ENCODE measurements at regions not wholly inside any gene's neighbourhood (a gene's known extent, or its start where the extent isn't known, plus 50 kb on each side); places are given as distances from the start of the nearest gene placed in this dataset.

- no peak for DNase-seq (ENCODE audit: insufficient read length, low spot score)
- no peak for FAIRE-seq
Measured at GRCh38 chr18:56108478-56109367, 520.7 kb upstream of the TCF4 start.

- no peak for DNase-seq (ENCODE audit: insufficient read length, low spot score)
- no peak for FAIRE-seq
Measured at GRCh38 chr18:56107821-56108477, 520.0 kb upstream of the TCF4 start.

DNA sequence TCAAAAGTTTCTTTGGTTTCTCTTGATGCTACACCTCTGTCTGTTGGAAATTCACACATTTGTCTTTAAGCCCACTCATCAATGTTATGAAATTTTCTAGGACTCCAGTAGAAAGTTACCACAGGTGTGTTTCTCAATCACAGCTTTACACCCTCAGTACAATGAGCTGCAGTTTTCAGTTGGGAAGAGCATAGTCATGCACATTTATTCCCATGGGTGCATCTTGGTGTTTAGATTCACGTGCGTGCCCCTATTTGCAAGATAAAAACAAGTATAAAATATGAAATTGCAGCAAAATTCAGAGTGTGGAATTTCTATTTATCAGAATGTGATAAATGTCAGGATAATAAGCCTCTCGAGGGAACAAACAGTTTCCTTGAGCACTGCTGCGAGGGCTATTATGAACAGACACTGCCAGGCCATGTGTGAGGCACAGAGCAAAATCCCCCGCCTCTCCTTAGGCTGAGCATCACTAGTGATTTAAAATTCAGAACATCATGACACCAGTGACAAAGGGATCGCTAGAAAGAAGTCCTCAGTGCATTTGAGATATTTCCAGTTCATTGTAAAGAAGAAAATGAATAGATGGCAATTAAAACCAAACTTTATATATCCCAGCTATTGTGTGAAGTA is 512.2 kb upstream of the TCF4 start:
- FAIRE-seq (no peak), DNase-seq (ENCODE audit: insufficient read length, low spot score) (no peak)

- no peak for DNase-seq (ENCODE audit: insufficient read length, low spot score)
- no peak for FAIRE-seq
Measured at GRCh38 chr18:56097621-56098020, 509.6 kb upstream of the TCF4 start.

- FAIRE-seq = no peak
- DNase-seq (ENCODE audit: insufficient read length, low spot score) = no peak
Measured at GRCh38 chr18:56096861-56097260, 508.9 kb upstream of the TCF4 start.

DNA sequence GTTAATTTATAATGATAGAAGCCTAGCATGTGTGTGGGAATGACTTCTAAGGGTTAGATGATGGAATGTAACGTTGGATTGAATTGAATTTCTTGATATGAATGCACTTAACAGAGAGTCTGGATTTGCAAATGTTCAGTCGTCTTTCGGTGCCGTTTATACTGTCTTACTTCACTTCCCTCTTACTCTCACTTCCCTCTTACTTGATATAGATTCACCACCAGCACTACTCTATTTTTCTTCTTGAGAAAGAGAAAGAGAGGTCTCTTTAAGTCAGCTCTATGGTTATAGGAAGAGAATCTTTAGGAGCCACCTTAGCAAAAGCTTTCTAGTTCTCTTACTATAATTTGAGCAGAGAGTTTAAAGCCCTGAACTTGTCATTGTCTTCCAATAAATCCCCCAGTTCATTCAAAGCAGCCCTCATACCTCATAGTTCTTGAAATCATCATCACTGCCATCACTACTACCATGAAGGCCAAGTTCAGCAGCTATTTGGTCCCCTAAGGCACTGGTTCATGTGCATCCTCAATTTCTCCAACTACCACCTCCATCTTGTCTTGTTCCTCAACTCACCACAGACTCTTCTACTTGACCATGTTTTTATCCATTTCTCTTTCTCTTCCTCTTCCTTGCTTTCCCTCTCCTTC is 501.7 kb upstream of the TCF4 start:
- FAIRE-seq = no peak

GRCh38 chr18:56086786-56087185 is 498.8 kb upstream of the TCF4 start:
- FAIRE-seq = no peak
- DNase-seq (ENCODE audit: insufficient read length, low spot score) = no peak

More for the DNA sequence above, 501.7 kb upstream of the TCF4 start:
- no peak for DNase-seq (ENCODE audit: insufficient read length, low spot score)

DNA sequence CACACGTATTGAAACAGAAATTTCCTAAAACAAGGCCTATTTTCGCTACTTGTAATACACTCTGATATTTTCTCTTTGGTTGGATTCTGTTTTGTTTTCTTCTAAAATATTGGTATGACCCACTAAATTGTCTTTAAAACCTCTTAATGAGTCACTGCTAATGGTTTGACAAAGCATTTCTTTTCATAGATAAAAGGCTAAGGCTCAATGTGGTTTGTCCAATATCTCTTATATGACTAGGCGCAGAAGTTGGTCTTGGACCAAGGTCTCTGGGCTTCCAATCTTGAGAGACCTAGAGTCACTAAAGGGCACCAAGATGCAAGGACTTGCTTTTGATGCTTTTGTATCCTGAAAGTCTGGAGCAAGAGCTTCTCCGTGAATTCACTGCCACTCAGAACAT is 498.2 kb upstream of the TCF4 start:
- no peak for FAIRE-seq
- DNase-seq (ENCODE audit: insufficient read length, low spot score) = no peak

DNA sequence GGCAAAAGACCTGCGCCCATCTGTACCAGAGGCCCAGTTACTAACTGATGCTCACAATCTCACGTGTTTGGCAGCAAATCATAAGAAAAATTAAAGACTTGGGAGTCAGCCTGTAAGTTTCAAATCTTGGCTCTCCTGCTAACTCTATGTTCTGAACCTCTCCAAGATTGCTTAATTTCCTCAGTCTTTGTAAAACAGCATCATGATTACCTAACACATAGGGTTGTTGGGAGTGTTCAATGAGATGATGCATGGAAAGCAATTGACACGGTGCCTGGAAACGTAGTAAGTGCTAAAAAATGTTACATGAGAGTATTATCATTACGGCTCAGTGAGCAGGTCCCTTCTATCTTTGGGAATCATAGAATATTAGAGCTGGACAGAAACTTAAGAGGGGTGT is 497.6 kb upstream of the TCF4 start:
- FAIRE-seq (no peak), DNase-seq (ENCODE audit: insufficient read length, low spot score) (no peak)

DNA sequence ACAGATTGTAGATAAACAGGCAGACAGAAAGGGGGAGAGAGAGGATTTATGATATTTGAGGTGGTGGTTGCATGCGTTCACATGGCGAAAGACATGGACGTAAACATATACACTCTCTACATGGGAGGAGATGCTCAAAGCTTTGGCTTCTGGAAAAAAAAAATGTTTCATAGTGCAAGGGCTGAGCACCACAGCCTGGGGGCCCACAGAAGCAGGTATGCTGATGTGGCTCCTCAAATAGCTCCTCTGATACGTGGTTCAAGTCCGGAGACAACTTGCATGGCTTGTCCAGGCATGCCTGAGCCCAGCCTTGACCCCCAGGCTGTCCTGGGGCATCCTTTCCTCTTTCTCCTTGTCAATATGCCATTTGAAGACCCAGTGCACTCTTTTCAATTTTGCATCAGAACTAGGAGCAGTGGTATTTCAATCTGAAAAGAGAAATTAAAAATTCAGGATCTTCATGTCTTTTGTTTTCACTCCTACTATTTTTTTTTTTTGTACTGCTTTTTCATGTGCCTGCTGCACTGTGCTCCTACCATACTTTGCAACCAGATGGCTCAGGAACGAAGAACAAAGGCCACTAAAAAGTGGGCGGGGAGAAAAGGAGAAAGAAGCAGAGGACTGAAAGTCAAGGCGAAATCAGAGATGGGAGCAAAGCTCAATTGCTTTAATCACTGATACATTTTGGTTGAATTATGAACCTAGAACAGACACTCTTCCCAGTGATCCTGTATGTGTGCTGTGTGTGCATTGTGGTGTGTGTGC is 495.7 kb upstream of the TCF4 start:
- FAIRE-seq = no peak
- no peak for DNase-seq (ENCODE audit: insufficient read length, low spot score)

DNA sequence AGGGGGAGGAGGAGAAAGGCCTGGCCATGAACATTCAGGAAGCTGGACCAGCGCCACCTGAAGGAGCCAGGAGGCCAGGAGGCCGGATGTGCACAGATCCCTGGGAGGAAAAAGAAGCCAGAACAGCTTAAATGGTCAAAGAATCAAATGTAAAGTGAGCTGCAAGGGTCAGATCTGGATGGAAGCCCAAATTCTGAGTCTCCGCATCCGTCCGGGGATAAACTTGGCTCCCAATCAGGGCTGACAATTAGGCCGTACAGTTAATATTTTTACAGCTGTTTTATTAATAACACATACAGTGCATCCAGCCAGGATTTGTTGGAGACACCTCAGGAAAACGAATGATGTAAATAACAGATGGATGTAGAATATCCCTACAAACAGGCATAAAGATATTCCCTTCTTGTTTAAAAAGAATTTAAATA is 495.1 kb upstream of the TCF4 start:
- no peak for DNase-seq (ENCODE audit: insufficient read length, low spot score)

GRCh38 chr18:56076723-56077122 is 488.7 kb upstream of the TCF4 start:
- FAIRE-seq (no peak), DNase-seq (ENCODE audit: insufficient read length, low spot score) (no peak)

More for the DNA sequence above, 495.1 kb upstream of the TCF4 start:
- no peak for FAIRE-seq

DNA sequence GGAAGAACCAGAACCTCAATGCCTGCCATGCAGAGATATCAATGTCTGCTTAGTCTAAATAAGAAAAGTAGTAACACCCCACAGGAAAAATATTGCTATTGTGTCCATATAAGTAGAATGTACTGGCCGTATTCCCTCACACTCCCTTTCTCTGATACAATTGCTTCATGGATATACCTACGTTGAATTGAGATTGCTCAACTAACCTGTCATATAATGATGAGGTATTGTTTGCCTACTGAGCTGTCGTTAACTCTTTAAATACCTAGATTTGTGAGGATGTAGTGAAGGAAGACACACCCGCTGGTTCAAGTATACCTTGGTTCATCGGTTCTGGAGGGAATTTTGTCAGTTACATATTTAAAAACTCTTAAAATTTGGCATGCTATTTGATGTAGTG is 480.7 kb upstream of the TCF4 start:
- FAIRE-seq (no peak), DNase-seq (ENCODE audit: insufficient read length, low spot score) (no peak)

DNA sequence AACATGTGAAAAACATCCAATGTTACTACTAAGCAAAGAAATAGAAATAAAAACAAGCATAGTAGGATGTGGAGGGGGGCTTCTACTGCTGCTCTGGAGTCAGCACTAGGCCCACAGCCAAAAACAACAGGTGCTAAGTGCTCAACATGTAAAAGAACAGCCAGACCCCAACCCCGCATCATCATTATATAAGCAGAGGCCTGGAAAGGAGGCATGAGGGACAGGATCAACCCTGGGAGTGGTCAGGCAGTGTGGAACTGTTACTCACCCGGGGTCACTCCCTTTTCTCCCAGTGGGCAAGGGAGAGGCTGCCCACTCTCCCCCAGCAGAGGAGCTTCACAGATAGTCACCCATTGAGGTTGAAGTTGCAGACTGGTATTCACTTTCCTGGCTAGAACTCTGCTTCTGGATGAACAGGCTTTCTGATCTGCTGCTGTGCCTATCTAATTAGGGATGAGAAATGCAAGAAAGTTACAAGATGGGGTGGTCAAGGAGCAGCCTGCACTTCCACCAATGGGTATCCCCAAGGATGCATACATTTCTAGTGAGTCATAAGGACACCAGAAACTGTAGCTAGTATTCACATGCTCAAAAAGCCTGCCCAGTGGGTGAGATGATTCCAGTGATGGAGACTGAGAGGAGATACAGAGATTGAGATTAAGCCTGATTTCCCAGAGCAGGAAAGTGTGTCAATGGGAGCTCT is 480.1 kb upstream of the TCF4 start:
- DNase-seq (ENCODE audit: insufficient read length, low spot score) (peak; percentile 27), FAIRE-seq (no peak)

DNA sequence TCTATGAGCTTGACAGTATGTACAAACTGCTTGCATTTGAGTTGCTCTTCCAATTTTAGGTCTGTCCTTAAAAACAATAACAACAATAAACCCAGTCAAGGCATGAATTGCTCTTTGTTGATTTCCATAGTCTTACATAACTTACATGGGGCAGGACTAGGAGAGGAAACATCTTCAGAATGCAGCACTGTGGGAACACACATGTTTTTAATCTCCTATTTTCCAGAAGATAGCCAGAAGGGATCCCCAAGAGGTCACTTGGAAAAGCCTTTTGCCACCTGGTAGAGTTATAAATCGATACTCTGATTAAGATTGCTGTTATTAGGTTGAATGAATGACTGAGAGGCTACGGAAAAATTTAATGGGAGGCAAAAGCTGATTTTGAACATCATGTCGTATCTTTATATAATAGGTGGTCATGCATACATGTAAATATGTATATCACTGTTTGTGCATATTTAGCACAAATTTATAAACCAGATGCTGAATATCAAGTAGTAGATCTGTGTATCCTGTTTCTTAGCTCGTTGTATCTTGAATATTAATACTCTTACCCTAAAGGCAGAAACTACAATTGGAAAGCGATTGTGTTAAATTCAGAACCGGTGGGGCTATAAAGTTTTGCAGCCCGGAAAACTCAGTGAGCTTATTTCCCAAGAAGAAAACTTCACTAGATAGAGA is 479.4 kb upstream of the TCF4 start:
- no peak for DNase-seq (ENCODE audit: insufficient read length, low spot score)
- FAIRE-seq = no peak

DNA sequence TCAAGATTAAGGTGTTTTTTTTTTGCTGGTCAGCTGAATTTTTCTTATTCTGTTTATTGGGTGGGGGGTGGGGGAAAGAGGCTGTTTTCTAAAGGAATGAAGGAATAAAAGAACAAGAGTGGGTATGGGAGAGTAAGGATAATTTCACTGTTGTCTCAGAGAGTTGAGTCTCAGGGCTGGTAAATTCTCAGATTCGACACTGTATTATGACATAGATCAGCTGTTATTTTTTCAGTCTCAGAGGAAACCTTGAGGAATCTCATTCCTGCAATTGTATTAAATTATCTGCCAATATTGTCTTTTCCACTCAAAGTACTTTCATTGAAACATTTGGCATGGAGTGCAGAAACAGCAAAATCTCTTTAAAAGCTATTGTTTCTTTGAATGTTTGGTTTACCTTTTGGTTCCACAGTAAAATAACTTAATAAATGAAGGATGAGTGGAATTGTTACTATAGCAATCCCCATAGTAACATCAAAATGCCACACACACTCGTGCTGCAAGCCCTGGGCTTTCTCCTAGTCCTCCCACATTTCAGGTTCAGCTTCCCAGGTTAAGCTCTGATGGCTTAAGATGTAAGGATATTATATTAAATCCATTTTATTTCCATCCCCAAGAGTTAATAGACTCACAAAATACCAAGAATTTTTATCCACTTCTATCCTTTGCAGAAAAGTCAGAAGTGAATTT is 478.7 kb upstream of the TCF4 start:
- FAIRE-seq = no peak
- DNase-seq (ENCODE audit: insufficient read length, low spot score) = no peak

DNA sequence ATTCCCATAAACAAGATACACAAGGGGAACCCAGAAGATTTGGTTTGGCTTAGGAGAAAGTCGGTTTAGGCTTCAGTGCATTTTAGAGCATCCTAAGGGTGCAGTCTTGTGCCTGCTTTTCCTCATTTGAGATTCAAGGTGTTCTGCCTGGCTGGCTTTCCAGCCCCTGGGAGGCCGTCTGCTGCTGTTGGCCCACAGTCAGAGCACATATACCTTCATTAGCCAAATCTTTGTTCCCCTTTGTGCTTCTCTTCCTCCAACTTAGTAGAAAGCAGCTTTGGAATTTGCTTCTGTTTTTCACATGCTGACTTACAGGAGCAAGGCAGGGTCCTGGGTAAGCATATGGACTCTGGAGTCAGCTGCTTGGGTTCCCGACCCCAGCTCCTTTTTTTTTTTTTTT is 477.1 kb upstream of the TCF4 start:
- FAIRE-seq = no peak
- no peak for DNase-seq (ENCODE audit: insufficient read length, low spot score)

GRCh38 chr18:56062931-56063330 is 474.9 kb upstream of the TCF4 start:
- DNase-seq (ENCODE audit: insufficient read length, low spot score) = no peak
- no peak for FAIRE-seq

Measured in HTR-8/SVneo (cell line).